NCI-H1092 treated with DMSO at 0.1 percent for 48 hours (cell line): ENCODE measurements at regions not wholly inside any gene's neighbourhood (a gene's known extent, or its start where the extent isn't known, plus 50 kb on each side); places are given as distances from the start of the nearest gene placed in this dataset.
A peak's percentile ranks its signal among the peaks of the same experiment; 100 is the strongest.
"Not testable (repeated sequence)": the region's sequence is repeated elsewhere in the genome, so short reads cannot be mapped to it uniquely, and the experiment has no call there.

Source experiments
- DNase-seq: peaks from one replicate; lab custom pipeline; 2025; lab: John Stamatoyannopoulos, UW

- no peak for DNase-seq
These were observed 422.6 kb downstream of the AMY1C start for GRCh38 chr1:104172243-104172681.

- no peak for DNase-seq
These were observed 432.6 kb downstream of the AMY1C start for GRCh38 chr1:104182251-104182650.

- no peak for DNase-seq
These were observed 439.5 kb downstream of the AMY1C start for GRCh38 chr1:104189207-104189606.

- no peak for DNase-seq
These were observed 441.1 kb downstream of the AMY1C start for GRCh38 chr1:104190821-104191220.

GRCh38 chr1:104195395-104195794, 445.7 kb downstream of the AMY1C start:
- DNase-seq = no peak

- no peak for DNase-seq
These were observed 446.4 kb downstream of the AMY1C start for GRCh38 chr1:104196136-104196535.

- no peak for DNase-seq
These were observed 447.8 kb downstream of the AMY1C start for GRCh38 chr1:104197516-104197915.

- DNase-seq = no peak
These were observed 462.5 kb downstream of the AMY1C start for GRCh38 chr1:104212239-104212638.

- DNase-seq = not testable (repeated sequence)
These were observed 467.8 kb downstream of the AMY1C start for GRCh38 chr1:104217395-104217986.

GRCh38 chr1:104229860-104230259, 480.2 kb downstream of the AMY1C start:
- no peak for DNase-seq

- no peak for DNase-seq
These were observed 482.0 kb downstream of the AMY1C start for GRCh38 chr1:104231676-104232075.

GRCh38 chr1:104235141-104235540, 485.4 kb downstream of the AMY1C start:
- no peak for DNase-seq

GRCh38 chr1:104238991-104239390, 489.3 kb downstream of the AMY1C start:
- peak; percentile 17 for DNase-seq

GRCh38 chr1:104248385-104248784, 498.7 kb downstream of the AMY1C start:
- DNase-seq = no peak

GRCh38 chr1:104259481-104259880, 509.8 kb downstream of the AMY1C start:
- no peak for DNase-seq

- not testable (repeated sequence) for DNase-seq
These were observed 513.4 kb downstream of the AMY1C start for GRCh38 chr1:104263110-104263509.

- DNase-seq = no peak
These were observed 514.8 kb downstream of the AMY1C start for GRCh38 chr1:104264521-104264920.

GRCh38 chr1:104265163-104265562, 515.5 kb downstream of the AMY1C start:
- DNase-seq = no peak

GRCh38 chr1:104266612-104267011, 516.9 kb downstream of the AMY1C start:
- no peak for DNase-seq

- not testable (repeated sequence) for DNase-seq
These were observed 538.6 kb downstream of the AMY1C start for GRCh38 chr1:104288322-104288721.

GRCh38 chr1:104291156-104291555, 541.5 kb downstream of the AMY1C start:
- DNase-seq = no peak

- DNase-seq = peak; percentile 28
These were observed 544.6 kb downstream of the AMY1C start for GRCh38 chr1:104294259-104294658.

- DNase-seq = peak; percentile 6
These were observed 545.8 kb downstream of the AMY1C start for GRCh38 chr1:104295511-104295910.

GRCh38 chr1:104309673-104310072, 560.0 kb downstream of the AMY1C start:
- DNase-seq = no peak
